Fibroblast of the conjunctiva (primary cell): ENCODE measurements at regions not wholly inside any gene's neighbourhood (a gene's known extent, or its start where the extent isn't known, plus 50 kb on each side); places are given as distances from the start of the nearest gene placed in this dataset.
"Not testable (repeated sequence)": the region's sequence is repeated elsewhere in the genome, so short reads cannot be mapped to it uniquely, and the experiment has no call there.

Experiments
- DNase-seq: peaks from one replicate; pipeline ENCODE4 v3.0.0-alpha.2; 2010; ENCODE audit warnings: low read depth

- DNase-seq = no peak
Observed at GRCh38 chr6:14887986-14888574, 357.8 kb upstream of the JARID2 start.

GRCh38 chr6:14888575-14889000, 357.3 kb upstream of the JARID2 start:
- DNase-seq = no peak

GRCh38 chr6:14889188-14889587, 356.7 kb upstream of the JARID2 start:
- no peak for DNase-seq

- DNase-seq = no peak
Observed at GRCh38 chr6:14889611-14890593, 356.0 kb upstream of the JARID2 start.

GRCh38 chr6:14891820-14892375, 354.0 kb upstream of the JARID2 start:
- DNase-seq = not testable (repeated sequence)

GRCh38 chr6:14894105-14894504, 351.8 kb upstream of the JARID2 start:
- DNase-seq = no peak

GRCh38 chr6:14896475-14896874, 349.4 kb upstream of the JARID2 start:
- no peak for DNase-seq

GRCh38 chr6:14897831-14898230, 348.0 kb upstream of the JARID2 start:
- no peak for DNase-seq

- DNase-seq = not testable (repeated sequence)
Observed at GRCh38 chr6:14899441-14899840, 346.4 kb upstream of the JARID2 start.

- no peak for DNase-seq
Observed at GRCh38 chr6:14900919-14901318, 344.9 kb upstream of the JARID2 start.

- no peak for DNase-seq
Observed at GRCh38 chr6:14903176-14904038, 342.5 kb upstream of the JARID2 start.

- DNase-seq = no peak
Observed at GRCh38 chr6:14905201-14905600, 340.7 kb upstream of the JARID2 start.

- no peak for DNase-seq
Observed at GRCh38 chr6:14906621-14907020, 339.2 kb upstream of the JARID2 start.

- no peak for DNase-seq
Observed at GRCh38 chr6:14910692-14911547, 334.9 kb upstream of the JARID2 start.

- DNase-seq = no peak
Observed at GRCh38 chr6:14912226-14912625, 333.6 kb upstream of the JARID2 start.

GRCh38 chr6:14912706-14913105, 333.2 kb upstream of the JARID2 start:
- DNase-seq = no peak

GRCh38 chr6:14913931-14914330, 331.9 kb upstream of the JARID2 start:
- no peak for DNase-seq

- no peak for DNase-seq
Observed at GRCh38 chr6:14915888-14916832, 329.7 kb upstream of the JARID2 start.

GRCh38 chr6:14917109-14917910, 328.6 kb upstream of the JARID2 start:
- DNase-seq = no peak
